ENCODE measurements at regions not wholly inside any gene's neighbourhood (a gene's known extent, or its start where the extent isn't known, plus 50 kb on each side); places are given as distances from the start of the nearest gene placed in this dataset.

- H3K9ac ChIP-seq = no peak overlapping the region
- H3K4me2 ChIP-seq (ENCODE audit: low read length) = no peak overlapping the region
- TF ChIP-seq CTCF (IDR thresholded peaks at IDR 0.05) = no peak
- no peak overlapping the region for H3K27ac ChIP-seq
- no peaks in the 10 kb centered on the region for H3K9me3 ChIP-seq (ENCODE audit: control insufficient read depth, low read length)
- H3K36me3 ChIP-seq (ENCODE audit: control insufficient read depth, insufficient read depth, low read length) = no peaks in the 10 kb centered on the region
- H3K27me3 ChIP-seq (ENCODE audit: control insufficient read depth, insufficient read depth, low read length) = no peaks in the 10 kb centered on the region
- no peaks in the 10 kb centered on the region for H3K79me2 ChIP-seq
- no peak overlapping the region for H2AFZ ChIP-seq
- no peak overlapping the region for H3K4me3 ChIP-seq (ENCODE audit: low read depth, low read length)
- H3K4me1 ChIP-seq = no peaks in the 10 kb centered on the region
Measured at GRCh38 chr4:159606835-159607234, 504.0 kb downstream of the RAPGEF2 start.

- no peak overlapping the region for H3K4me3 ChIP-seq (ENCODE audit: low read depth, low read length)
- no peaks in the 10 kb centered on the region for H3K36me3 ChIP-seq (ENCODE audit: control insufficient read depth, insufficient read depth, low read length)
- no peak overlapping the region for H3K4me2 ChIP-seq (ENCODE audit: low read length)
- H3K4me1 ChIP-seq = no peaks in the 10 kb centered on the region
- H3K27ac ChIP-seq = no peak overlapping the region
- H2AFZ ChIP-seq = no peak overlapping the region
- no peaks in the 10 kb centered on the region for H3K79me2 ChIP-seq
- no peaks in the 10 kb centered on the region for H3K9me3 ChIP-seq (ENCODE audit: control insufficient read depth, low read length)
- H3K9ac ChIP-seq = no peak overlapping the region
- TF ChIP-seq CTCF (IDR thresholded peaks at IDR 0.05) = no peak
- no peaks in the 10 kb centered on the region for H3K27me3 ChIP-seq (ENCODE audit: control insufficient read depth, insufficient read depth, low read length)
Measured at GRCh38 chr4:159607809-159608208, 504.9 kb downstream of the RAPGEF2 start.

- Histone ChIP-seq H2AFZ (no peak overlapping the region), H3K4me3 (ENCODE audit: low read depth, low read length) (no peak overlapping the region), H3K27me3 (ENCODE audit: control insufficient read depth, insufficient read depth, low read length) (no peaks in the 10 kb centered on the region), H3K27ac (no peak overlapping the region), H3K9me3 (ENCODE audit: control insufficient read depth, low read length) (no peaks in the 10 kb centered on the region), H3K4me1 (no peaks in the 10 kb centered on the region), H3K9ac (no peak overlapping the region), H3K79me2 (no peaks in the 10 kb centered on the region), H3K36me3 (ENCODE audit: control insufficient read depth, insufficient read depth, low read length) (no peaks in the 10 kb centered on the region), H3K4me2 (ENCODE audit: low read length) (no peak overlapping the region)
- no peak for TF ChIP-seq CTCF (IDR thresholded peaks at IDR 0.05)
Measured at GRCh38 chr4:159608436-159608835, 505.6 kb downstream of the RAPGEF2 start.

- H3K4me3 ChIP-seq (ENCODE audit: low read depth, low read length) = no peak overlapping the region
Measured at GRCh38 chr4:159632031-159632430, 529.2 kb downstream of the RAPGEF2 start.

More at GRCh38 chr4:159632031-159632430, 529.2 kb downstream of the RAPGEF2 start:
- H3K79me2 ChIP-seq = no peaks in the 10 kb centered on the region
- no peak for TF ChIP-seq CTCF (IDR thresholded peaks at IDR 0.05)
- H3K9me3 ChIP-seq (ENCODE audit: control insufficient read depth, low read length) = no peaks in the 10 kb centered on the region
- no peak overlapping the region for H3K4me2 ChIP-seq (ENCODE audit: low read length)
- H3K27ac ChIP-seq = no peak overlapping the region
- H3K27me3 ChIP-seq (ENCODE audit: control insufficient read depth, insufficient read depth, low read length) = no peaks in the 10 kb centered on the region
- no peaks in the 10 kb centered on the region for H3K36me3 ChIP-seq (ENCODE audit: control insufficient read depth, insufficient read depth, low read length)
- H2AFZ ChIP-seq = no peak overlapping the region
- no peak overlapping the region for H3K9ac ChIP-seq
- H3K4me1 ChIP-seq = no peaks in the 10 kb centered on the region

Data from parathyroid adenoma (tissue), 2 donors.